ENCODE measurements at regions not wholly inside any gene's neighbourhood (a gene's known extent, or its start where the extent isn't known, plus 50 kb on each side); places are given as distances from the start of the nearest gene placed in this dataset.
A peak's percentile ranks its signal among the peaks of the same experiment; 100 is the strongest.

DNA sequence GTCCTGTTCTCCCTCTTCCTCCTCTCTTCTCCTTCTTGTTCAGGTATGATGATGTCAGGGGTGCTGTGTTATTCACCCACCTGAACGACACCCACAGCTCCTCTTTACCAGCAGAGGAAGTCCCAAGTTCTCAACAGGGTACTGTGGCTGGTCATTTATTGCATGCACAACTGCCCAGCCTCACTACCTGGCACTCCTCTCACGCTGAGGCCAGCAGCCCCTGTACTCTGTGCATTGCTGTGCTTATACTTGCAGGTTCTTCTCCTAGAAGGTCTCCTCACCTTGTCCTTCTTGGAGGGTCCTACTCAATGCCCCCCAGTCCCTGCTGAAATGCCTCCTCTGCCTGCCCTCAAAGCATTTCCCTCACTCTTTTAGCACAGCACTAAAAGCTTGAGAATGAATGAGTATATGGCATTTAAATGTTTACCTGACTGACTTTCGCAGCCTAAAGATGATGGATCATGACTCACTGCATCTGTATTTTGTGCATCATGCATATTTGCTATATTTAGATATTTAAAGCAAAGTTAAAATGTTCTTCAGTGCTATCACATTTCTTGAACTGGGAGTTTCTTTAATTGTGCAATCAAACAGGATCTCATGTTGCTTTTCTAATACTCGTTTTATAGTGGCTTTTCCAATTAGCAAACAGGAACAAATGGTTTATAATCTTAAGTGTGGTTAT lies 1069.3 kb downstream of the NLGN4Y start (continued):
- no peak for TF ChIP-seq EZH2 (IDR thresholded peaks at IDR 0.05; ENCODE audit: low read depth, unreplicated experiment)
- TF ChIP-seq POLR2AphosphoS5 (IDR thresholded peaks at IDR 0.05; ENCODE audit: low read depth) = no peak
- TF ChIP-seq NANOG (IDR thresholded peaks at IDR 0.05; ENCODE audit: borderline replicate concordance) = no peak

DNA sequence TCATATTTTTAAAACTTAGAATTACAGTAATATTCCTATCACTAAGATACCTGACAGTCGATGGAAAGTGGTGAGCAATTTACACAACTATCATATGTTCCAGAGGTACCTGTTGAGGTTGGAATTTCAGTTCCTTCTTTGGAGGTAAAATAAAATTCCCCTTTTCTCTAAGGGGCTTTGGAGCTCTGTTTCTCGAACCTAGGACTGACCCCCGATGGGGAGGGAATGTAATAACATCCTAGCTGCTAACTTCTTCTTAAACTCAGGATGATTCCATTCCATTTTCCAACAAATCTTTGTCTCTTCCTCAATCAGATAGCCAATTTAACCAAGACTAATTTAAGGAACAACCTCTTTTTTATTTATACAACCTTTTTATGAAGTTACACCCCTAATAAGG lies 1069.8 kb downstream of the NLGN4Y start:
- Mint-ChIP-seq H3K4me1 (no peaks in the 10 kb centered on the region), H3K36me3 (ENCODE audit: low read depth) (peaks cover 17% of the 10 kb centered on the region; the same call in 2 of the 3 replicates), H3K27ac (no peak overlapping the region), H3K4me3 (no peak overlapping the region), H3K9me3 (peaks cover 26% of the 10 kb centered on the region), H3K27me3 (ENCODE audit: insufficient read depth, low read depth, poor library complexity) (no peaks in the 10 kb centered on the region)
- Histone ChIP-seq H3K4me3 (no peak overlapping the region), H3K36me3 (ENCODE audit: insufficient read depth) (no peaks in the 10 kb centered on the region), H3F3A (replicated peaks; ENCODE audit: low read depth) (no peaks in the 10 kb centered on the region), H3K27me3 (ENCODE audit: insufficient read depth) (no peaks in the 10 kb centered on the region), H3K9me2 (ENCODE audit: insufficient read depth) (no peaks in the 10 kb centered on the region; the same call in 1 of the 2 replicates), H3K27ac (ENCODE audit: low read depth) (no peak overlapping the region), H3K4me1 (ENCODE audit: insufficient read depth) (no peaks in the 10 kb centered on the region; the same call in 1 of the 2 replicates), H3K79me2 (replicated peaks; ENCODE audit: insufficient read depth) (no peaks in the 10 kb centered on the region), H2AFZ (0 out of 2 replicates have a peak overlapping the region, but pooled peaks have one; percentile 16), H3K4me2 (no peak overlapping the region), H4K20me1 (replicated peaks; ENCODE audit: insufficient read depth) (no peaks in the 10 kb centered on the region)
- TF ChIP-seq CTCF (conservative IDR thresholded peaks at IDR 0.05; ENCODE audit: low read depth in 2 of 2) (peak; percentile 33 to 46; a peak in 3 of 4 replicates), EZH2phosphoT487 (IDR thresholded peaks at IDR 0.05; ENCODE audit: unreplicated experiment) (no peak)
- DNase-seq (ENCODE audit: low spot score) = peak; percentile 45
- no peak for ATAC-seq

- Mint-ChIP-seq H3K27ac (no peak overlapping the region), H3K36me3 (ENCODE audit: low read depth) (peaks cover 6% of the 10 kb centered on the region; the same call in 1 of the 3 replicates), H3K27me3 (ENCODE audit: insufficient read depth, low read depth, poor library complexity) (no peaks in the 10 kb centered on the region), H3K4me3 (no peak overlapping the region), H3K9me3 (peaks cover 5% of the 10 kb centered on the region; the same call in 1 of the 3 replicates), H3K4me1 (no peaks in the 10 kb centered on the region)
- no peak for DNase-seq (ENCODE audit: low spot score)
- Histone ChIP-seq H2AFZ (no peak overlapping the region), H3K79me2 (replicated peaks; ENCODE audit: insufficient read depth) (no peaks in the 10 kb centered on the region), H3K4me1 (ENCODE audit: insufficient read depth) (no peaks in the 10 kb centered on the region), H3K36me3 (ENCODE audit: insufficient read depth) (no peaks in the 10 kb centered on the region), H3K9me2 (ENCODE audit: insufficient read depth) (no peaks in the 10 kb centered on the region), H3K27ac (ENCODE audit: low read depth) (no peak overlapping the region), H4K20me1 (replicated peaks; ENCODE audit: insufficient read depth) (no peaks in the 10 kb centered on the region), H3F3A (replicated peaks; ENCODE audit: low read depth) (no peaks in the 10 kb centered on the region), H3K27me3 (ENCODE audit: insufficient read depth) (no peaks in the 10 kb centered on the region), H3K4me2 (no peak overlapping the region), H3K4me3 (no peak overlapping the region)
- no peak for ATAC-seq
- TF ChIP-seq POLR2AphosphoS5 (IDR thresholded peaks at IDR 0.05; ENCODE audit: low read depth) (no peak), STAT1 (IDR thresholded peaks at IDR 0.05; ENCODE audit: unreplicated experiment) (no peak), ZNF331 (CRISPR knock-in tag; IDR thresholded peaks at IDR 0.05; ENCODE audit: low read depth) (no peak)
- TF ChIP-seq, protein P1, sequence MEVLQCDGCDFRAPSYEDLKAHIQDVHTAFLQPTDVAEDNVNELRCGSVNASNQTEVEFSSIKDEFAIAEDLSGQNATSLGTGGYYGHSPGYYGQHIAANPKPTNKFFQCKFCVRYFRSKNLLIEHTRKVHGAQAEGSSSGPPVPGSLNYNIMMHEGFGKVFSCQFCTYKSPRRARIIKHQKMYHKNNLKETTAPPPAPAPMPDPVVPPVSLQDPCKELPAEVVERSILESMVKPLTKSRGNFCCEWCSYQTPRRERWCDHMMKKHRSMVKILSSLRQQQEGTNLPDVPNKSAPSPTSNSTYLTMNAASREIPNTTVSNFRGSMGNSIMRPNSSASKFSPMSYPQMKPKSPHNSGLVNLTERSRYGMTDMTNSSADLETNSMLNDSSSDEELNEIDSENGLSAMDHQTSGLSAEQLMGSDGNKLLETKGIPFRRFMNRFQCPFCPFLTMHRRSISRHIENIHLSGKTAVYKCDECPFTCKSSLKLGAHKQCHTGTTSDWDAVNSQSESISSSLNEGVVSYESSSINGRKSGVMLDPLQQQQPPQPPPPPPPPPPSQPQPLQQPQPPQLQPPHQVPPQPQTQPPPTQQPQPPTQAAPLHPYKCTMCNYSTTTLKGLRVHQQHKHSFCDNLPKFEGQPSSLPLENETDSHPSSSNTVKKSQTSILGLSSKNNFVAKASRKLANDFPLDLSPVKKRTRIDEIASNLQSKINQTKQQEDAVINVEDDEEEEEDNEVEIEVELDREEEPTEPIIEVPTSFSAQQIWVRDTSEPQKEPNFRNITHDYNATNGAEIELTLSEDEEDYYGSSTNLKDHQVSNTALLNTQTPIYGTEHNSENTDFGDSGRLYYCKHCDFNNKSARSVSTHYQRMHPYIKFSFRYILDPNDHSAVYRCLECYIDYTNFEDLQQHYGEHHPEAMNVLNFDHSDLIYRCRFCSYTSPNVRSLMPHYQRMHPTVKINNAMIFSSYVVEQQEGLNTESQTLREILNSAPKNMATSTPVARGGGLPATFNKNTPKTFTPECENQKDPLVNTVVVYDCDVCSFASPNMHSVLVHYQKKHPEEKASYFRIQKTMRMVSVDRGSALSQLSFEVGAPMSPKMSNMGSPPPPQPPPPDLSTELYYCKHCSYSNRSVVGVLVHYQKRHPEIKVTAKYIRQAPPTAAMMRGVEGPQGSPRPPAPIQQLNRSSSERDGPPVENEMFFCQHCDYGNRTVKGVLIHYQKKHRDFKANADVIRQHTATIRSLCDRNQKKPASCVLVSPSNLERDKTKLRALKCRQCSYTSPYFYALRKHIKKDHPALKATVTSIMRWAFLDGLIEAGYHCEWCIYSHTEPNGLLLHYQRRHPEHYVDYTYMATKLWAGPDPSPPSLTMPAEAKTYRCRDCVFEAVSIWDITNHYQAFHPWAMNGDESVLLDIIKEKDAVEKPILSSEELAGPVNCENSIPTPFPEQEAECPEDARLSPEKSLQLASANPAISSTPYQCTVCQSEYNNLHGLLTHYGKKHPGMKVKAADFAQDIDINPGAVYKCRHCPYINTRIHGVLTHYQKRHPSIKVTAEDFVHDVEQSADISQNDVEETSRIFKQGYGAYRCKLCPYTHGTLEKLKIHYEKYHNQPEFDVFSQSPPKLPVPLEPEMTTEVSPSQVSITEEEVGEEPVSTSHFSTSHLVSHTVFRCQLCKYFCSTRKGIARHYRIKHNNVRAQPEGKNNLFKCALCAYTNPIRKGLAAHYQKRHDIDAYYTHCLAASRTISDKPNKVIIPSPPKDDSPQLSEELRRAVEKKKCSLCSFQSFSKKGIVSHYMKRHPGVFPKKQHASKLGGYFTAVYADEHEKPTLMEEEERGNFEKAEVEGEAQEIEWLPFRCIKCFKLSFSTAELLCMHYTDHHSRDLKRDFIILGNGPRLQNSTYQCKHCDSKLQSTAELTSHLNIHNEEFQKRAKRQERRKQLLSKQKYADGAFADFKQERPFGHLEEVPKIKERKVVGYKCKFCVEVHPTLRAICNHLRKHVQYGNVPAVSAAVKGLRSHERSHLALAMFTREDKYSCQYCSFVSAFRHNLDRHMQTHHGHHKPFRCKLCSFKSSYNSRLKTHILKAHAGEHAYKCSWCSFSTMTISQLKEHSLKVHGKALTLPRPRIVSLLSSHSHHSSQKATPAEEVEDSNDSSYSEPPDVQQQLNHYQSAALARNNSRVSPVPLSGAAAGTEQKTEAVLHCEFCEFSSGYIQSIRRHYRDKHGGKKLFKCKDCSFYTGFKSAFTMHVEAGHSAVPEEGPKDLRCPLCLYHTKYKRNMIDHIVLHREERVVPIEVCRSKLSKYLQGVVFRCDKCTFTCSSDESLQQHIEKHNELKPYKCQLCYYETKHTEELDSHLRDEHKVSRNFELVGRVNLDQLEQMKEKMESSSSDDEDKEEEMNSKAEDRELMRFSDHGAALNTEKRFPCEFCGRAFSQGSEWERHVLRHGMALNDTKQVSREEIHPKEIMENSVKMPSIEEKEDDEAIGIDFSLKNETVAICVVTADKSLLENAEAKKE (CRISPR knock-in tag; IDR thresholded peaks at IDR 0.05) = no peak
These were observed 1076.2 kb downstream of the NLGN4Y start for GRCh38 chrY:15600565-15600964.
